ENCODE measurements at regions not wholly inside any gene's neighbourhood (a gene's known extent, or its start where the extent isn't known, plus 50 kb on each side); places are given as distances from the start of the nearest gene placed in this dataset.

- no peak overlapping the region for H3K27ac ChIP-seq (ENCODE audit: low read length)
- H3K4me3 ChIP-seq (ENCODE audit: low read length): no peak overlapping the region
- H3K36me3 ChIP-seq (replicated peaks; ENCODE audit: insufficient read depth, low read length): no peaks in the 10 kb centered on the region
- H3K9me2 ChIP-seq (replicated peaks; ENCODE audit: insufficient read depth, low read length): no peaks in the 10 kb centered on the region
- no peaks in the 10 kb centered on the region for H3K4me1 ChIP-seq (ENCODE audit: low read length)
- H3K27me3 ChIP-seq (replicated peaks; ENCODE audit: insufficient read depth, low read length): no peaks in the 10 kb centered on the region
- H3K9ac ChIP-seq (ENCODE audit: low read length): no peak overlapping the region
- no peaks in the 10 kb centered on the region for H3F3A ChIP-seq (ENCODE audit: insufficient read depth, low read length)
- H4K20me1 ChIP-seq (ENCODE audit: insufficient read depth, low read length): no peaks in the 10 kb centered on the region
- no peaks in the 10 kb centered on the region for H3K79me2 ChIP-seq (ENCODE audit: low read length)
- H2AFZ ChIP-seq (ENCODE audit: low read length): no peak overlapping the region
- no peak for DNase-seq
- H3K9me3 ChIP-seq (replicated peaks; ENCODE audit: insufficient read depth, low read length): no peaks in the 10 kb centered on the region
- TF ChIP-seq EZH2phosphoT487 (IDR thresholded peaks at IDR 0.05; ENCODE audit: low read length) (no peak), EZH2 (optimal IDR thresholded peaks at IDR 0.05; ENCODE audit: low read depth, low read length) (no peak), CTCF (IDR thresholded peaks at IDR 0.05; ENCODE audit: low read length) (no peak)
- no peak overlapping the region for H3K4me2 ChIP-seq (ENCODE audit: low read depth, low read length)
These were observed 99.1 kb downstream of the PLK2 start for GRCh38 chr5:58360794-58361193.

GRCh38 chr5:58359981-58360380 lies 99.9 kb downstream of the PLK2 start:
- H4K20me1 ChIP-seq (ENCODE audit: insufficient read depth, low read length): no peaks in the 10 kb centered on the region
- no peak overlapping the region for H3K27ac ChIP-seq (ENCODE audit: low read length)
- TF ChIP-seq EZH2 (optimal IDR thresholded peaks at IDR 0.05; ENCODE audit: low read depth, low read length): no peak
- TF ChIP-seq CTCF (IDR thresholded peaks at IDR 0.05; ENCODE audit: low read length): no peak
- no peak for TF ChIP-seq EZH2phosphoT487 (IDR thresholded peaks at IDR 0.05; ENCODE audit: low read length)
- H3K36me3 ChIP-seq (replicated peaks; ENCODE audit: insufficient read depth, low read length): no peaks in the 10 kb centered on the region
- H3K9me2 ChIP-seq (replicated peaks; ENCODE audit: insufficient read depth, low read length): no peaks in the 10 kb centered on the region
- H2AFZ ChIP-seq (ENCODE audit: low read length): no peak overlapping the region
- H3K4me1 ChIP-seq (ENCODE audit: low read length): no peaks in the 10 kb centered on the region
- H3K4me2 ChIP-seq (ENCODE audit: low read depth, low read length): no peak overlapping the region
- H3K9ac ChIP-seq (ENCODE audit: low read length): no peak overlapping the region
- H3K79me2 ChIP-seq (ENCODE audit: low read length): no peaks in the 10 kb centered on the region
- no peak overlapping the region for H3K4me3 ChIP-seq (ENCODE audit: low read length)
- H3F3A ChIP-seq (ENCODE audit: insufficient read depth, low read length): no peaks in the 10 kb centered on the region
- H3K9me3 ChIP-seq (replicated peaks; ENCODE audit: insufficient read depth, low read length): no peaks in the 10 kb centered on the region
- DNase-seq: no peak
- H3K27me3 ChIP-seq (replicated peaks; ENCODE audit: insufficient read depth, low read length): no peaks in the 10 kb centered on the region

- Histone ChIP-seq H3K27ac (ENCODE audit: low read length) (no peak overlapping the region), H3K9me2 (replicated peaks; ENCODE audit: insufficient read depth, low read length) (no peaks in the 10 kb centered on the region), H3F3A (ENCODE audit: insufficient read depth, low read length) (no peaks in the 10 kb centered on the region), H3K79me2 (ENCODE audit: low read length) (no peaks in the 10 kb centered on the region), H2AFZ (ENCODE audit: low read length) (no peak overlapping the region), H3K4me2 (ENCODE audit: low read depth, low read length) (no peak overlapping the region), H3K4me1 (ENCODE audit: low read length) (no peaks in the 10 kb centered on the region), H3K36me3 (replicated peaks; ENCODE audit: insufficient read depth, low read length) (no peaks in the 10 kb centered on the region), H4K20me1 (ENCODE audit: insufficient read depth, low read length) (no peaks in the 10 kb centered on the region), H3K9me3 (replicated peaks; ENCODE audit: insufficient read depth, low read length) (no peaks in the 10 kb centered on the region), H3K27me3 (replicated peaks; ENCODE audit: insufficient read depth, low read length) (no peaks in the 10 kb centered on the region), H3K4me3 (ENCODE audit: low read length) (no peak overlapping the region), H3K9ac (ENCODE audit: low read length) (no peak overlapping the region)
- DNase-seq: no peak
- TF ChIP-seq EZH2 (optimal IDR thresholded peaks at IDR 0.05; ENCODE audit: low read depth, low read length) (no peak), CTCF (IDR thresholded peaks at IDR 0.05; ENCODE audit: low read length) (no peak), EZH2phosphoT487 (IDR thresholded peaks at IDR 0.05; ENCODE audit: low read length) (no peak)
These were observed 101.2 kb downstream of the PLK2 start for GRCh38 chr5:58358501-58359178.

Measured in MM.1S (cell line).